ENCODE measurements at regions not wholly inside any gene's neighbourhood (a gene's known extent, or its start where the extent isn't known, plus 50 kb on each side); places are given as distances from the start of the nearest gene placed in this dataset.

- Histone ChIP-seq H3K36me3 (ENCODE audit: insufficient read depth, low read length) (no peaks in the 10 kb centered on the region), H3K27me3 (ENCODE audit: insufficient read depth, low read length, poor library complexity, severe bottlenecking) (no peaks in the 10 kb centered on the region), H3K79me2 (ENCODE audit: insufficient read depth, low read length) (no peaks in the 10 kb centered on the region), H3K9me2 (replicated peaks; ENCODE audit: low read depth, low read length) (no peaks in the 10 kb centered on the region), H2AFZ (ENCODE audit: low read length) (no peak overlapping the region), H3K4me2 (ENCODE audit: low read depth, low read length, poor library complexity, severe bottlenecking) (no peak overlapping the region), H3K4me1 (ENCODE audit: insufficient read depth, low read length, poor library complexity, severe bottlenecking) (peaks cover 13% of the 10 kb centered on the region), H3K4me3 (ENCODE audit: low read length, poor library complexity, severe bottlenecking) (no peak overlapping the region), H4K20me1 (ENCODE audit: insufficient read depth, low read length, poor library complexity, severe bottlenecking) (no peaks in the 10 kb centered on the region), H3F3A (ENCODE audit: low read depth) (no peaks in the 10 kb centered on the region), H3K9me3 (ENCODE audit: insufficient read depth, low read depth, low read length) (no peaks in the 10 kb centered on the region), H3K9ac (ENCODE audit: low read depth, low read length, poor library complexity, severe bottlenecking) (no peak overlapping the region)
- TF ChIP-seq EZH2phosphoT487 (IDR thresholded peaks at IDR 0.05; ENCODE audit: borderline replicate concordance) (no peak), CTCF (conservative IDR thresholded peaks at IDR 0.05; ENCODE audit: low read length) (no peak)
Observed at GRCh38 chr6:71478834-71479541, 190.4 kb downstream of the OGFRL1 start.

- no peak overlapping the region for H2AFZ ChIP-seq (ENCODE audit: low read length)
- no peaks in the 10 kb centered on the region for H3K9me3 ChIP-seq (ENCODE audit: insufficient read depth, low read depth, low read length)
- H3K27me3 ChIP-seq (ENCODE audit: insufficient read depth, low read length, poor library complexity, severe bottlenecking), result no peaks in the 10 kb centered on the region
- no peaks in the 10 kb centered on the region for H3K9me2 ChIP-seq (replicated peaks; ENCODE audit: low read depth, low read length)
- no peak overlapping the region for H3K4me2 ChIP-seq (ENCODE audit: low read depth, low read length, poor library complexity, severe bottlenecking)
- H3K79me2 ChIP-seq (ENCODE audit: insufficient read depth, low read length), result no peaks in the 10 kb centered on the region
- no peaks in the 10 kb centered on the region for H3K36me3 ChIP-seq (ENCODE audit: insufficient read depth, low read length)
- H4K20me1 ChIP-seq (ENCODE audit: insufficient read depth, low read length, poor library complexity, severe bottlenecking), result no peaks in the 10 kb centered on the region
- TF ChIP-seq EZH2phosphoT487 (IDR thresholded peaks at IDR 0.05; ENCODE audit: borderline replicate concordance), result no peak
- TF ChIP-seq CTCF (conservative IDR thresholded peaks at IDR 0.05; ENCODE audit: low read length), result no peak
- H3K9ac ChIP-seq (ENCODE audit: low read depth, low read length, poor library complexity, severe bottlenecking), result no peak overlapping the region
- no peaks in the 10 kb centered on the region for H3F3A ChIP-seq (ENCODE audit: low read depth)
- H3K4me3 ChIP-seq (ENCODE audit: low read length, poor library complexity, severe bottlenecking), result no peak overlapping the region
- H3K4me1 ChIP-seq (ENCODE audit: insufficient read depth, low read length, poor library complexity, severe bottlenecking), result peaks cover 14% of the 10 kb centered on the region
Observed at GRCh38 chr6:71480577-71480976, 192.0 kb downstream of the OGFRL1 start.

GRCh38 chr6:71481011-71481410 lies 192.4 kb downstream of the OGFRL1 start:
- H3K9me3 ChIP-seq (ENCODE audit: insufficient read depth, low read depth, low read length), result no peaks in the 10 kb centered on the region
- no peak overlapping the region for H3K4me2 ChIP-seq (ENCODE audit: low read depth, low read length, poor library complexity, severe bottlenecking)
- H4K20me1 ChIP-seq (ENCODE audit: insufficient read depth, low read length, poor library complexity, severe bottlenecking), result no peaks in the 10 kb centered on the region
- no peaks in the 10 kb centered on the region for H3F3A ChIP-seq (ENCODE audit: low read depth)
- no peaks in the 10 kb centered on the region for H3K27me3 ChIP-seq (ENCODE audit: insufficient read depth, low read length, poor library complexity, severe bottlenecking)
- no peaks in the 10 kb centered on the region for H3K36me3 ChIP-seq (ENCODE audit: insufficient read depth, low read length)
- H3K4me3 ChIP-seq (ENCODE audit: low read length, poor library complexity, severe bottlenecking), result no peak overlapping the region
- no peaks in the 10 kb centered on the region for H3K79me2 ChIP-seq (ENCODE audit: insufficient read depth, low read length)
- TF ChIP-seq CTCF (conservative IDR thresholded peaks at IDR 0.05; ENCODE audit: low read length) (no peak), EZH2phosphoT487 (IDR thresholded peaks at IDR 0.05; ENCODE audit: borderline replicate concordance) (no peak)
- no peaks in the 10 kb centered on the region for H3K9me2 ChIP-seq (replicated peaks; ENCODE audit: low read depth, low read length)
- no peak overlapping the region for H3K9ac ChIP-seq (ENCODE audit: low read depth, low read length, poor library complexity, severe bottlenecking)
- no peak overlapping the region for H2AFZ ChIP-seq (ENCODE audit: low read length)
- peaks cover 14% of the 10 kb centered on the region for H3K4me1 ChIP-seq (ENCODE audit: insufficient read depth, low read length, poor library complexity, severe bottlenecking)

Data from Loucy (cell line).